ENCODE measurements at regions not wholly inside any gene's neighbourhood (a gene's known extent, or its start where the extent isn't known, plus 50 kb on each side); places are given as distances from the start of the nearest gene placed in this dataset.
A peak's percentile ranks its signal among the peaks of the same experiment; 100 is the strongest.

DNA sequence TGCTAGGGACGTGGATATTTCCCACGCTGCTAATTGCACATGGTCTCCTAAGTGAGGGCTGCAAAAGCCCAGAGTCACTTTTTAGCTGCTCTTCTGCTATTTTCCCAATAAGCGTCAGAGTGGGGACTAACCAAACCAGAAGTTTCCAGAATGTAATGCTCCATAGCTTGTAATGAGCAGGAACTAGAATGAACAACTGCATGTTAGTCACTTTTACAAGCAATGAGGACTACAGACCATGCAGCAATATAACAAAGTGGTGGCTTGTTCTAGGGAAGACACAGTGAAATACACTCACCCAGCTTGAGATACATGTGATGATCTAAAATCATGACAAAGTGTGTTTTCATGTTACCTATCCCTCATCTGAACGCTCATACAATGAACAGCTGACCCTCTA, 314.1 kb upstream of the SGK1 start:
- DNase-seq: no peak
- intact Hi-C loops (cut with DNase I): no loop called here
- no peak overlapping the region for H3K27ac ChIP-seq
- H3K4me1 ChIP-seq: peaks cover 0 to 38% (median 0%) of the 10 kb centered on the region in 3 donors
- 89% methylated on average over 4 of the region's 4 CpGs for WGBS, 2 donors
- no peak overlapping the region for H3K4me3 ChIP-seq
- no peaks in the 10 kb centered on the region for H3K27me3 ChIP-seq
- H3K9me3 ChIP-seq: no peaks in the 10 kb centered on the region
- TF ChIP-seq CTCF (IDR thresholded peaks at IDR 0.05) (no peak), POLR2A (IDR thresholded peaks at IDR 0.05) (no peak)
- H3K36me3 ChIP-seq: no peaks in the 10 kb centered on the region

- WGBS, 2 donors: 35 to 64% methylated on average over 1 of the region's 1 CpG
- no peaks in the 10 kb centered on the region for H3K27me3 ChIP-seq
- intact Hi-C loops (cut with DNase I): no loop called here
Measured at GRCh38 chr6:134631398-134631924, 313.5 kb upstream of the SGK1 start.

GRCh38 chr6:134630508-134631121, 312.7 kb upstream of the SGK1 start:
- no peaks in the 10 kb centered on the region for H3K27me3 ChIP-seq
- no peak for TF ChIP-seq CTCF (IDR thresholded peaks at IDR 0.05)
- TF ChIP-seq POLR2A (IDR thresholded peaks at IDR 0.05): no peak
- no peaks in the 10 kb centered on the region for H3K9me3 ChIP-seq
- H3K36me3 ChIP-seq: no peaks in the 10 kb centered on the region
- WGBS, 2 donors: 58 to 65% methylated on average over 10 of the region's 10 CpGs
- peaks cover 4 to 45% (median 9%) of the 10 kb centered on the region in 3 donors for H3K4me1 ChIP-seq
- H3K4me3 ChIP-seq: no peak overlapping the region
- H3K27ac ChIP-seq: no peak overlapping the region
- no peak for DNase-seq
- intact Hi-C loops (cut with DNase I): no loop called here

More at GRCh38 chr6:134631398-134631924, 313.5 kb upstream of the SGK1 start:
- peaks cover 0 to 40% (median under 1%) of the 10 kb centered on the region in 3 donors for H3K4me1 ChIP-seq
- H3K36me3 ChIP-seq: no peaks in the 10 kb centered on the region
- no peaks in the 10 kb centered on the region for H3K9me3 ChIP-seq
- DNase-seq: no peak
- TF ChIP-seq POLR2A (IDR thresholded peaks at IDR 0.05) (no peak), CTCF (IDR thresholded peaks at IDR 0.05) (no peak)
- no peak overlapping the region for H3K27ac ChIP-seq
- H3K4me3 ChIP-seq: no peak overlapping the region

GRCh38 chr6:134628154-134628553, 310.2 kb upstream of the SGK1 start:
- Histone ChIP-seq H3K36me3 (no peaks in the 10 kb centered on the region), H3K9me3 (no peaks in the 10 kb centered on the region), H3K4me3 (no peak overlapping the region), H3K4me1 (peaks cover 8 to 68% (median 14%) of the 10 kb centered on the region in 3 donors), H3K27ac (peak overlapping the region in 1 of 4 donors; percentile 29), H3K27me3 (no peaks in the 10 kb centered on the region)
- TF ChIP-seq CTCF (IDR thresholded peaks at IDR 0.05): no peak
- TF ChIP-seq POLR2A (IDR thresholded peaks at IDR 0.05): no peak
- intact Hi-C loops (cut with DNase I): loop anchor here (10.0 kb wide), 1 partner anchor 123 kb away; no protein-coding TSS in a partner anchor
- DNase-seq: no peak
- 34 to 45% methylated on average over 2 of the region's 2 CpGs for WGBS, 2 donors

DNA sequence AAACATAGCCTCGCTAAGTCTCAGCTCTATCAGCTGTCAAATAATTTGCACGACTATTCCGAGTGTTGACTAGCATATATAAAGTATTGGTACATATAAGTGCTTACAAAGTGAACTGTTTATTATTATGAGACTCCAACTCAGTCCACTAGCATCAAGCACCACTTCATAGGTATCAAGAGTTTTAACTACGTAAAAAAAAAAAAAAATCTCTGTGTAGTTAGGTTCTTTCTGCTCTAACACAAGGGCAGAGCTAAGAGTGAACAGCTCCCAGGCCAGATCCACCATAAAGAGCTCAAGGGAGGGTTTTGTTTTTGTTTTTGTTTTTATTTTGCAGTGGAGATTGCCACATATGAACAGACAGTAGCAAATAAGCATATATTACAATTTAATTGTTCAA, 309.8 kb upstream of the SGK1 start:
- Histone ChIP-seq H3K4me3 (no peak overlapping the region), H3K4me1 (peaks cover 8 to 73% (median 18%) of the 10 kb centered on the region in 3 donors), H3K27me3 (no peaks in the 10 kb centered on the region), H3K36me3 (no peaks in the 10 kb centered on the region), H3K27ac (peak overlapping the region in 1 of 4 donors; percentile 29), H3K9me3 (no peaks in the 10 kb centered on the region)
- no peak for DNase-seq
- no peak for TF ChIP-seq CTCF (IDR thresholded peaks at IDR 0.05)
- TF ChIP-seq POLR2A (IDR thresholded peaks at IDR 0.05): no peak
- WGBS, 2 donors: 91 to 98% methylated on average over 3 of the region's 4 CpGs
- intact Hi-C loops (cut with DNase I): loop anchor here (10.0 kb wide), 1 partner anchor 123 kb away; no protein-coding TSS in a partner anchor
